GM12864 (cell line): ENCODE measurements at regions not wholly inside any gene's neighbourhood (a gene's known extent, or its start where the extent isn't known, plus 50 kb on each side); places are given as distances from the start of the nearest gene placed in this dataset.
A peak's percentile ranks its signal among the peaks of the same experiment; 100 is the strongest.

Source experiments
- DNase-seq: peaks from one replicate; pipeline ENCODE4 v3.0.0-alpha.2; 2011; ENCODE audit warnings: low read depth
- H3K4me3 ChIP-seq: 2 replicates; pipeline ENCODE4 v1.5.1; 2011; ENCODE audit warnings: mild to moderate bottlenecking, low read depth, low read length, control low read depth
- TF ChIP-seq, protein P1 (sequence below): IDR thresholded peaks from 2 replicates; pipeline ENCODE4 v1.5.1; 2011; ENCODE audit warnings: low read depth, mild to moderate bottlenecking, moderate library complexity, low read length, control low read depth, inconsistent platforms; ENCODE audit errors: missing control alignments

DNA sequence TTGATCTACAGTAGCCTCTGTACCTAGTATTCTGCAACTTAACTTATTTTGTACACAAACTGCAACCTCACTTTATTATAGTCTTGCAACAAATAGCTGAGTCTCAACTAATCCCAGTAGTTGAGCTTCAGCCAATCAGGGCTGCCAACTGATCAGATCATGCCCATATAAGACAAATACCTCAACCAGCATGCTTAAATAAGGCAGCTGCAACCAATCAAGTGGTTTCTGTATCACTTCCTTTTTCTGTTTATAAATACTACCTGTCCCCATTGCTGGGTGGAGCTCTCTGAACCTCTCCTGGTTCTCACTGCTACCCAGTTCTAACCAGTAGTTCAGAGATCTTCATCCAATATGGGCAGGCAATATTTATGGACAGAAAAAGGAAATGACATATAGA, 248.5 kb upstream of the FBXO33 start:
- no peak overlapping the region for H3K4me3 ChIP-seq
- DNase-seq, result peak; percentile 16
- TF ChIP-seq, protein P1, sequence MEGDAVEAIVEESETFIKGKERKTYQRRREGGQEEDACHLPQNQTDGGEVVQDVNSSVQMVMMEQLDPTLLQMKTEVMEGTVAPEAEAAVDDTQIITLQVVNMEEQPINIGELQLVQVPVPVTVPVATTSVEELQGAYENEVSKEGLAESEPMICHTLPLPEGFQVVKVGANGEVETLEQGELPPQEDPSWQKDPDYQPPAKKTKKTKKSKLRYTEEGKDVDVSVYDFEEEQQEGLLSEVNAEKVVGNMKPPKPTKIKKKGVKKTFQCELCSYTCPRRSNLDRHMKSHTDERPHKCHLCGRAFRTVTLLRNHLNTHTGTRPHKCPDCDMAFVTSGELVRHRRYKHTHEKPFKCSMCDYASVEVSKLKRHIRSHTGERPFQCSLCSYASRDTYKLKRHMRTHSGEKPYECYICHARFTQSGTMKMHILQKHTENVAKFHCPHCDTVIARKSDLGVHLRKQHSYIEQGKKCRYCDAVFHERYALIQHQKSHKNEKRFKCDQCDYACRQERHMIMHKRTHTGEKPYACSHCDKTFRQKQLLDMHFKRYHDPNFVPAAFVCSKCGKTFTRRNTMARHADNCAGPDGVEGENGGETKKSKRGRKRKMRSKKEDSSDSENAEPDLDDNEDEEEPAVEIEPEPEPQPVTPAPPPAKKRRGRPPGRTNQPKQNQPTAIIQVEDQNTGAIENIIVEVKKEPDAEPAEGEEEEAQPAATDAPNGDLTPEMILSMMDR, result no peak

DNA sequence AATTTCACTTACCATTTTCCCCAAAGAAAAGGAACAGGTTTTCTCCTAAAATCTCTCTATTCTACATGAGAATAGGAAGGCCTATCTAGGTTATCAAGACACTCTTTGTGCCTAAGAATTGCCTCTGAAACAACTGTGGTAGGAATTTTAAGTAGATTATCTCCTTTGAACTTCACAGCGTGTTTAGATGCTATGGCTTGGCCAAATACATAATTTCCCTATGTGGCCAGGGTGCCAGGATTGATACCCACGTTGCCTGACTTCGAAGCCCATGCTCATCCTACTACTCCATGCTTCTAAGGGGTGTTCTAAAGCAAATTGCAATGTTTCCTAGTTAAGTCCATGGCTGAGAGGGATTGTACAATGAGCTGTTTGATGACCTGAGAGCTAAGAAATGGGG, 241.5 kb upstream of the FBXO33 start:
- DNase-seq, result no peak
- TF ChIP-seq, protein P1, result no peak
- no peak overlapping the region for H3K4me3 ChIP-seq

DNA sequence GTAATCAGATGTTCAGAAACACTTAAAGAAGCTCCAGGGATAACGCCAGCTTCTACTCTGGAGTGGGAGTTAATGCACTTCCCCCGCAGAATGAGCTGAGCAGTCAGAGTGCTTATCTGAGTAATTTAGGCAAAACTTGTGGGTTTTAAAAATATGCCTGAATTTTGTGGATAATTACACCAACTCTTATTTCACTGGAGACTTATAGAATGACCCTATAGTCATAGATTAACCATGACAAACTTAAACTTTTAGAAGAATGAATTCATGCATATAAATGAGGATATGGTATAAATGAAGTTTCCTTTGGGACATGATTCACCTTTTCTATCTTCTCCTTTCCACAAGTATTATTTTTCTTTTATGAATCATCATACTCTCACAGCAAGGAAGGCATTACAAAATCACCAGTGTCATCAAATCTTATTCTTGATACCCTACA, 241.1 kb upstream of the FBXO33 start:
- TF ChIP-seq, protein P1, result no peak
- H3K4me3 ChIP-seq, result no peak overlapping the region
- DNase-seq, result no peak

DNA sequence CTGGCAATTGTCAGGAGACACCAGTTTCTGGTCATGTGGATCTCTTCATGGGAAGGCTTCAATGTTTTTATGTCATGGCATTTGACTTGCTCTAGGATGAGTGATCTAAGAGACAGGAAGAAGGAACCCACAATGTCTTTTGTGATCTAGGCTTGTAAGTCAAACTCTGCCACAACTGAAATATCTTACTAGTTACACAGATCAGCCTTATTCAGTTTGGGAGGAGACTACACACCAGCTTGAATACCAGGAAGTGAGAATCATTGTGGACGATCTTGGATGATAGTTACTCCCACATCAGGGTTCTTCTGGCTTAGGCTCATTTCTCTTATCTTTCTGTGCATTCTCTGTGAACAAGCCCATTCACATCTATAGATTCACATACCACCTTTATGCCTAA, 236.2 kb upstream of the FBXO33 start:
- TF ChIP-seq, protein P1, result no peak
- H3K4me3 ChIP-seq, result no peak overlapping the region
- no peak for DNase-seq

DNA sequence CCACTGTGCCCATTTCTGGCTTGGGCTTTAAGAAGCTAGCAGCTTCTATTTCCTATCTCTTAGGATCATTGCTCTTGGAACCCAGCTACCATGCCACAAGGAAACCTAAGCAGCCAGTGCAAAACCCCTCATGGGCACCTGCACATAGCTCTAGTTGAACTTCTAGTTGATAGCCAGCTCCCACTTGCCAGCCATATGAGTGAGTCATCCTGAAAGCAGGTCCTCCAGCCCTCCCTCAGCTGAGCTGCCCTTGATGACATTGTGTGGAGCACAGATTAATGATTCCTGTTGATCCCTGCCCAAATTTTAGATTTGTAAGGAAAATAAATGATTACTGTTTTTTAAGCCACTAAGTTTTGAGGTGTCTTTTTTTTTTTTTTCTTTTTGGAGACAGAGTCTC, 234.2 kb upstream of the FBXO33 start:
- TF ChIP-seq, protein P1, result no peak
- no peak for DNase-seq
- H3K4me3 ChIP-seq, result no peak overlapping the region

DNA sequence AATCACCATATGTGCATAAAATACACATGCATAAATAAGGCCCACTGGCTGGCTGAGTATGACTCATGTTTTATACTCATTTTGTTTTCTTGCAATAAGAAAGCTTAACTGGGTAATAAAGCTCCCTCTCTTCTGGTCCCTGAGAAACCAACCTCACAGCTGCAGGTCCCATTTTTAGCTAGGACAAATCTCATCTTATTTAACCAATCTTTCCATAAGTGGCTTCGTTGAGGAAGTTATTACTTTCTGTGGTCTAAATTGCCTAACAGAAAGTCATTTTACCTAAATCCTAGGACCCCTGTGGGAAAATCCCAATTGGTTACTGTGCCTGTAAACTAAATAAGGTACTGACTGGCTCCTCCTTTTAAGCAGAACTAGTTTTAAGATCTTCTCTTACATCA, 232.8 kb upstream of the FBXO33 start:
- no peak overlapping the region for H3K4me3 ChIP-seq
- TF ChIP-seq, protein P1, result no peak
- DNase-seq, result no peak

DNA sequence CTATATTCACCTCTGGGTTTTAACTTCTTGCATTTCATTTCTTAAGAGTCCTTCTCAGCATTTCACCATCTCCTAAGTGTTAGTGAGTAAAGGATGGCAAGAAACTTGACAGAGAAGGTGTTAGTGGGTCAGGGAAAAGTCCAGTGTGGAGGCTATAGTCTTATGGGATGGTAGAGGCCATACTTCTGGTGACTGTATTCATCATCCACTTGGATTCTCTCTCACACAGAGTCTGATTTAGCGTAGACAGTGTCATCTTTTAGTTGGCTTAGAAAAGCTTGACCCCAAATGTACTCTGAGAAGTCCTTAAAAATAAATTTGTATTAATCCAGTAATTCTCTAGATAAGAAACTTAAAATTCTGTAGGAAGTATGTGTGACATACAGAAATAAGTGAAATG, 232.4 kb upstream of the FBXO33 start:
- H3K4me3 ChIP-seq, result no peak overlapping the region
- no peak for DNase-seq
- TF ChIP-seq, protein P1, result no peak
